Muscle of leg (tissue), 3 donors: ENCODE measurements at regions not wholly inside any gene's neighbourhood (a gene's known extent, or its start where the extent isn't known, plus 50 kb on each side); places are given as distances from the start of the nearest gene placed in this dataset.

Experiments used
- DNase-seq: peaks from one replicate; pipeline ENCODE4 v3.0.0; 2013
- H3K27ac ChIP-seq: one replicate; pipeline ENCODE4 v1.5.1; 2013; ENCODE audit warnings: mild to moderate bottlenecking, low read length, control low read depth
- H3K27me3 ChIP-seq: one replicate; pipeline ENCODE4 v1.6.1; 2013; ENCODE audit warnings: low read length; ENCODE audit not compliant: control insufficient read depth, insufficient read depth
- H3K36me3 ChIP-seq: one replicate; pipeline ENCODE4 v1.6.1; 2013; ENCODE audit warnings: low read length; ENCODE audit not compliant: control insufficient read depth, insufficient read depth
- H3K4me1 ChIP-seq: one replicate; pipeline ENCODE4 v1.6.1; 2013; ENCODE audit warnings: low read length; ENCODE audit not compliant: control insufficient read depth, insufficient read depth
- H3K4me3 ChIP-seq: one replicate; pipeline ENCODE4 v1.5.1; 2013; ENCODE audit warnings: low read length, control low read depth
- H3K9me3 ChIP-seq: replicated peaks from 2 replicates; pipeline ENCODE4 v1.6.1; 2013; ENCODE audit warnings: low read depth, low read length; ENCODE audit not compliant: control insufficient read depth
- WGBS: methylation state at CpG from one replicate; pipeline ENCODE4 v1.1.5; 2013; ENCODE audit warnings: missing lambda C conversion rate; ENCODE audit not compliant: insufficient coverage; 5-methylcytosine and 5-hydroxymethylcytosine counted together

DNA sequence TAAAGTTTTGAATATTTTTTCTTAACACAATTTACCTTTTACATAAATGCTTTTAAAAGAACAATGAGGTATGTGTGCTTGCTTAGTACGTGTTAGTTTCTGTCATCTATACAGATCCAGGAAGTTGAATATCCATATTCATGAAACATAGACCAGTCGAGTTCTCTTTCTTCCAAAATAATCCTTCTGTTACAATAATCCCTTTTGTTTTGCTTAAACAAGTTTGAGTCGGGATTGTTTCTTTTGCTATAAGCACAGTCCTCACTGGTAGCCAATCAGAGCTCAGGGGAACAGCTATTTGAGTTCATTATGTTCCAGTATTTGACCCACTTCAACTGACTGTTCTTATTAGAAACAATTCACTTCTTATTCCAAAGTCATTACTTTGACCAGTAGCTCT lies 214.7 kb upstream of the FLRT2 start:
- no CpG with 5 or more reads among the region's 3 CpGs for WGBS
- peaks cover 2% of the 10 kb centered on the region for H3K4me1 ChIP-seq
- H3K27me3 ChIP-seq: no peaks in the 10 kb centered on the region
- DNase-seq: no peak
- no peak overlapping the region for H3K4me3 ChIP-seq
- H3K36me3 ChIP-seq: no peaks in the 10 kb centered on the region
- no peaks in the 10 kb centered on the region for H3K9me3 ChIP-seq
- no peak overlapping the region for H3K27ac ChIP-seq

DNA sequence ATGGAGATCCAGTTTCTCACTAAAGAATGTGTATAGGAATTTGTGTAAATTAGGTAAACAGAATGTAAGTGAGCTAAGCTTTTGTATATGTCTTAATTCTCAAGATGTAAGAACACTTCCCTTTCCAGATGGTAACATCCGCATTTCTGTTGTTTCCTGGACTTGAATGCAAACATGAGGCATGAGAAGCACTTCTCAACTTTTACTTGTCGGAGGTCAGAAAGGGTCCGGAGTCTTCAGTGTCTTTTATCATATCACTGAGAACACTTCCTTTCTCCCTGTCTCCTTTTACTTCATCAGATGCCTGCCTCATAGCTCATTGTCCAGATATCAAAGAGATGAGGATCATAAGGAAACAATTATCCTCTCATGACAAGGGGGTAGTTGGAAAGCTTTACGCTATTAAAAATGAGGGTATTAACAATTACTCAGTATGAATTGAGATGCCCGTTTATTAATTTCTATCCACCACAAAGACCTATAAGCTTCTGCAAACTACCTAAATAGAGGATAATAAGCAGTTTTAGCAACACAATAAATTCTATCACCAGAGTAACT lies 214.1 kb upstream of the FLRT2 start:
- no peak overlapping the region for H3K27ac ChIP-seq
- DNase-seq: no peak
- peaks cover 2% of the 10 kb centered on the region for H3K4me1 ChIP-seq
- H3K4me3 ChIP-seq: no peak overlapping the region
- 56% methylated on average over 3 of the region's 5 CpGs for WGBS
- H3K9me3 ChIP-seq: no peaks in the 10 kb centered on the region
- no peaks in the 10 kb centered on the region for H3K27me3 ChIP-seq
- no peaks in the 10 kb centered on the region for H3K36me3 ChIP-seq

DNA sequence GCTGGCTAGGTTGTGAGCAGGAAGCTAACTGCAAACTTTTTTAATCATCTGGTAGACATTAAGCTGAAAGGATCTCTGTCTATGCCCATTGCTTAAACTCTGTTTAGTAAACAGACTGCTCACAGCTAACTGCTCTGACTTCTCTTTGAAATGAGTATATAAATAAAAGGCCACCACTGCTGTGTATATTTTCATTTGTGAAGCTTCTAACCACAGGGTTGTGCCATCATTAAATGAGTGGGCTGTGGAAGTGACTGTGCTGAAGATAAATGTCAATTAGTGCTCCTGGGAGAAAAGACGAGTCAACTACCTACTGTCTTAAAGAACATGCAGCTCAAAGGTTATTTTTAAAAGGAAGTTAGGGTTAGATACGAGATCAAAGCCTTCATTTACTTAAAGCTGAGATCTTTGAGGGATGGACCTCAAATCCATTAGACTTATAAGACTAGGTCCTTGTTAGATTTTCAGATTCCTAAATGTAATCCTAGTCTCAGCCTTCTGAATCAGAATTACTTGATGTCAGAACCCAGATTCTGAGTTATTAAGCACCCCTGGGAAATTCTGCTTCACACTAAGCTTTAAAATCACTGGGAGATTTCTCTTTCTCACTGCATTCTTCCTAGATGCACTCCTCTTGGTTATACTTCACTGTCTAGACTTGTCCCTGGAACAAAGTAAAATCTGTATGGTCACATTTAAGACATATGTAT lies 213.1 kb upstream of the FLRT2 start:
- H3K27me3 ChIP-seq: no peaks in the 10 kb centered on the region
- no CpG with 5 or more reads among the region's 2 CpGs for WGBS
- H3K36me3 ChIP-seq: no peaks in the 10 kb centered on the region
- H3K9me3 ChIP-seq: no peaks in the 10 kb centered on the region
- H3K4me1 ChIP-seq: peaks cover 2% of the 10 kb centered on the region
- no peak for DNase-seq
- no peak overlapping the region for H3K27ac ChIP-seq
- H3K4me3 ChIP-seq: no peak overlapping the region

DNA sequence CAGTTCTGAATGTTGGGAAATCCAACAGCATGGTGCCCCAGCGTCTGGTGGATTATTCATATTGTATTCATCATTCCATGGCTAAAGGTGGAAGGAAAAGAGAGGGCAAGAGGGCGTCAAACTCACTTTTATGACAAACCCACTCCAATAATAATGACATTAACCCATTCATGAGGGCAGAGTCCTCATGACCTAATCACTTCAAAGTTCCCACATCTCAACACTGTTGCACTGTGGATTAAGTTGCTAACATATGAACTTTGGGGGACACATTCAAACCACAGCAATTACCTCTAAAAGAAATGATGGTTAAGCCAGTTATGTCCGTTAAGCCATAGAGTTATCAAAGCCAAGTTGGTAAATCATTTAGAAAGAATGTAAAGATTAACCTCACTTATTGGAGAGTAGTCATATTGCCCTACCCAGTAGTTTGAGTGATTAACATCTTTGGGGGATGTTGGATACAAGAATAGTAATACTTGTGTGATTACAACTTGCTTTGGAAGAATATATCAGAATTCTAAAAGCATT lies 212.4 kb upstream of the FLRT2 start:
- Histone ChIP-seq H3K4me3 (no peak overlapping the region), H3K27ac (no peak overlapping the region), H3K4me1 (peaks cover 2% of the 10 kb centered on the region), H3K36me3 (no peaks in the 10 kb centered on the region), H3K27me3 (no peaks in the 10 kb centered on the region), H3K9me3 (no peaks in the 10 kb centered on the region)
- no peak for DNase-seq
- WGBS: no CpG with 5 or more reads among the region's 3 CpGs

DNA sequence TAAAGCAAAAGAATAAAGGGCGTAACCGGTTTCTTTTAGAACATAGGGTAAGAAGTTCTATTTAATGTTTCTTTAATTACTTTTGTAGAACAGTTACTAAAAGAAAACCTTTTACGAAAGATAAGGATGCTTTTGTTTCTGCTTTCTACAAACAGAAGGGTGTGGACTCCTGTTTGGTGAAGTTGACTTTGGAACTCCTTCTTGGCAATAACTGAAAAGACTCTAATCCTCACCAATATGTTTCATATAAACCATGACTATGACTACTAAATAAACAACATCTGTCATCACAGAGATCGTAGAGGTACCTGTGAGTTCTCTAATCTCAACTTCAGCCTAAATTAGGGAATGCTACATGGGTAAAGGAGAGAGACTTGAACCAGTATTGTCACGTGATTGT lies 210.8 kb upstream of the FLRT2 start:
- H3K36me3 ChIP-seq: no peaks in the 10 kb centered on the region
- DNase-seq: no peak
- no peak overlapping the region for H3K27ac ChIP-seq
- no peaks in the 10 kb centered on the region for H3K9me3 ChIP-seq
- H3K4me3 ChIP-seq: no peak overlapping the region
- H3K4me1 ChIP-seq: no peaks in the 10 kb centered on the region
- WGBS: no CpG with 5 or more reads among the region's 5 CpGs
- no peaks in the 10 kb centered on the region for H3K27me3 ChIP-seq

DNA sequence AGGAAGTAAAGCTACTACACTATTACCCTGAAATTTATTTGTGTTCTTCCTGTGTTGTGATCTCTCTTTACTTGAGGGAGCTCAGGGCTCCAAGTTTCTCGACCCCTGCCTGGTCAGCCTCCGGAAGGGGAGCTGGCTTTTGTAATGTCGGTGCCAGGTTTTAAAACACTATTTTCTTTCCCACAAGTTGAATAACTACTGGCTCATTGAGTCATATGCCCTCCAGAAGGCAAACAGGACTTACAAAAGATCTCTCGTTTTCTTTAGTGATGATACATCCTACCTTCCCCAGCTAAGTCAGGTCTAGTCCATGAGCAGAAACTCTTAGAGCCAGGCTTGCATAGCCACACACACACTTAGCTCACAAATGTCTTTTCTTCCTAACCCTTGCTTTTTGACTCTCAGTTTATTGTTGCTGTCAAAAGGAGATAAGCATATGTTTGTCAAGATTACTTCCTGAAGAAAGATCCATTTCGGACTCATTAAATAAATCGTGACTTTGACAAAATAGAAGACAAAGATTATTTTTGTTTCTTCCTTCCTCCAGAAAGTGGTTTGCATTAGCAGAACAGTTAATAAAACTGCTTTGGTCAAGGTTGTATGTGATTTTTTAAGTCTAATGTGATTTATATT lies 209.8 kb upstream of the FLRT2 start:
- WGBS: 14% methylated on average over 1 of the region's 6 CpGs
- H3K36me3 ChIP-seq: no peaks in the 10 kb centered on the region
- H3K27me3 ChIP-seq: no peaks in the 10 kb centered on the region

DNA sequence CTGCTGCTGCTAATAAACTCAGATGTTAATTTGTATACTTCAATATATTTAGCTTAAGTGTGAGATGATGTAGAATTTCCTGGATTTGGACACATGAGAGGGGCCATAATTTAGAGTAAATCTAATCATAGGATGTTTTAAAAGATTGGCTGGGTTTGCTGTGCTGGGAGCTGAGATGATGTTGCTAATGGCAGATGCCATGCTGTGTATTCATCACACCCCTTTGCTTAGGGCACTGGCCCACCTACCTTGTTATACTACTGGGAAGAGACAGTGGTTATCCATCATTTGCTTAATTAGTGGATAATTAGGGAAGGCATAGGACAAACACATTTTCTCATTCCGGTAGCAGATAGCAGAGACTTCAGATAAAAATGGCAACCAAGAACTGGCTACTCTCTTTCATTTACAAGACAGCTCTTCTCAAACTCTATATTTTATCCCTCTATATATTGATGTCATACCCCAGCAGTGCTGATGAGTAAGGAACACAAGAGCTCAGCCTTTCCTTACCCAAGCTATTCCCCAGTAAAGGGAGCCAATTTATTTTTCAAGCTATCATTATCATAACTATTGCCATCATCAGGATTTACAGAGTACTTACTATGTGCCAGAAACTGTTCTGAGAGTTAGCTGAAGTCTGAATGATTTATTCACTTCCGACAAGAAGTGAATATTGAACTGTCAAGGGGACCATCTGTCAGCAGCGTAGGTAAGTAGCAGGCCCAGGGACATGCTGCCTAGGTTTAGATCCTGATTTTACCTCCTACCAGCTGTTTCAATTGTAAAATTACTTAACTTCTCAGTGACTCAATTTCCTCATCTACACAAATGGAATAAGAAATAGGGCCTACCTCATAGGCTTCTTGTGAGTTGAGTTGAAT lies 204.6 kb upstream of the FLRT2 start:
- Histone ChIP-seq H3K27ac (no peak overlapping the region), H3K4me3 (no peak overlapping the region), H3K27me3 (no peaks in the 10 kb centered on the region), H3K4me1 (no peaks in the 10 kb centered on the region), H3K9me3 (no peaks in the 10 kb centered on the region), H3K36me3 (no peaks in the 10 kb centered on the region)
- no CpG with 5 or more reads among the region's 3 CpGs for WGBS
- no peak for DNase-seq

More for the DNA sequence above, 209.8 kb upstream of the FLRT2 start:
- no peaks in the 10 kb centered on the region for H3K9me3 ChIP-seq
- DNase-seq: no peak
- no peaks in the 10 kb centered on the region for H3K4me1 ChIP-seq
- no peak overlapping the region for H3K4me3 ChIP-seq
- H3K27ac ChIP-seq: no peak overlapping the region

DNA sequence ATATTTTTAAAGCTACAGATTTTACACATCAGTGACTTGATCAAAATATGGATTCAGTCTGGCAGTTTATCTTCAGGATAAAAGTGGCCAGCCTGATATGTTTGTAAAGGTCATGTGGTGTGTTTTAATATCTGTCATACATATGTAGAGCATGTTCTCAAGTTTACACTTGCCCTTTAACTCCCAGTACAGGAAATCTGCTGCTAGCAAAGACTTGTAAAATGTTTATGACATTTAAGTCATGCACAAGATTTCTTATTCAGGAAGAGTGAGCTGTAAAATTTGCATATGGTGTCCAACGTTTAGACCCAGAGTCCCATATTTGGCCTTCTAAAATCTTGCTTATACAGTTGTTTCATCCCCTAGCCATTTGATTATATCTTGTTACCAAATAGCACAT lies 197.5 kb upstream of the FLRT2 start:
- no peak for DNase-seq
- H3K27me3 ChIP-seq: no peaks in the 10 kb centered on the region
- no peaks in the 10 kb centered on the region for H3K9me3 ChIP-seq
- no CpG with 5 or more reads among the region's 1 CpG for WGBS
- no peak overlapping the region for H3K27ac ChIP-seq
- H3K36me3 ChIP-seq: no peaks in the 10 kb centered on the region
- no peaks in the 10 kb centered on the region for H3K4me1 ChIP-seq
- H3K4me3 ChIP-seq: no peak overlapping the region

DNA sequence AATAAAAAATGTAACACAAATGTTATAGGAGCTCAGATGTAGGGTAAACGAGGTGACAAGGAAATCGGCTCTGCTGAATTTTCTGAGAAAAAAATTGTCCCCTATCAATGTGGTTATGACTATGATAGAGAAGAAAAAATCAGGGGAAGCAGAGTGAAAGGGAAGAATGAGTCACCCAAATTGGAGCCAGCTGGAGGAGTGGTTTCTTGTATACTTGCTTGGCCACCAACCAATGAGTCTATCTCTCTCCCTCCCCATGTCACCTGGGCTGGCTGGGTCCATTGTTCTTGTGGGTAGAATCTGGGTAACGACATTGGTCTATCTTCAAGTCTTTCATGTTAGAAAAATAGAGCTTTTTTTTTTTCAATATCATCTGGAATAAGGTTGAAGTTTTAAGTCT lies 196.6 kb upstream of the FLRT2 start:
- Histone ChIP-seq H3K27ac (no peak overlapping the region), H3K27me3 (no peaks in the 10 kb centered on the region), H3K9me3 (no peaks in the 10 kb centered on the region), H3K4me3 (no peak overlapping the region), H3K4me1 (no peaks in the 10 kb centered on the region), H3K36me3 (no peaks in the 10 kb centered on the region)
- no peak for DNase-seq
- 100% methylated on average over 1 of the region's 3 CpGs for WGBS

DNA sequence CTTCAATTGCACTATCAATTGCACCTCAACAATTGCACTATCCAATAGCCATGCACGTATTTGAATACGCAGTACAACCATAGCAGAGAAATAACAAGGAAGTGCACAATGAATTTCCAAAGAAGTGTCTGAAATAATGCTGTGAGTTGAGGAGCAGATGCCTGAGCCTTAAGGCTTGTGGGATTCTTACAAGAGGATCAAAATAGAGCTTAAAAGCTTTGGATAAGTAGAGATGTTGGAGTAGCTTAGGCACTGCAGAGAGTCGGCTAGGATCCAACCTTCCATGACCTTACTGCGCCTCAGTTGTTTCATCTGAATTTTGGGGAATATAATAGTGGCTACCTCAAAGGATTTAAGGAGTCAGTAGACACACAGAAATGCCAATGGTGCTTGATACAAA lies 196.1 kb upstream of the FLRT2 start:
- Histone ChIP-seq H3K36me3 (no peaks in the 10 kb centered on the region), H3K27ac (no peak overlapping the region), H3K4me1 (no peaks in the 10 kb centered on the region), H3K4me3 (no peak overlapping the region), H3K27me3 (no peaks in the 10 kb centered on the region), H3K9me3 (no peaks in the 10 kb centered on the region)
- no CpG with 5 or more reads among the region's 4 CpGs for WGBS
- no peak for DNase-seq
